ENCODE measurements at regions not wholly inside any gene's neighbourhood (a gene's known extent, or its start where the extent isn't known, plus 50 kb on each side); places are given as distances from the start of the nearest gene placed in this dataset.

DNA sequence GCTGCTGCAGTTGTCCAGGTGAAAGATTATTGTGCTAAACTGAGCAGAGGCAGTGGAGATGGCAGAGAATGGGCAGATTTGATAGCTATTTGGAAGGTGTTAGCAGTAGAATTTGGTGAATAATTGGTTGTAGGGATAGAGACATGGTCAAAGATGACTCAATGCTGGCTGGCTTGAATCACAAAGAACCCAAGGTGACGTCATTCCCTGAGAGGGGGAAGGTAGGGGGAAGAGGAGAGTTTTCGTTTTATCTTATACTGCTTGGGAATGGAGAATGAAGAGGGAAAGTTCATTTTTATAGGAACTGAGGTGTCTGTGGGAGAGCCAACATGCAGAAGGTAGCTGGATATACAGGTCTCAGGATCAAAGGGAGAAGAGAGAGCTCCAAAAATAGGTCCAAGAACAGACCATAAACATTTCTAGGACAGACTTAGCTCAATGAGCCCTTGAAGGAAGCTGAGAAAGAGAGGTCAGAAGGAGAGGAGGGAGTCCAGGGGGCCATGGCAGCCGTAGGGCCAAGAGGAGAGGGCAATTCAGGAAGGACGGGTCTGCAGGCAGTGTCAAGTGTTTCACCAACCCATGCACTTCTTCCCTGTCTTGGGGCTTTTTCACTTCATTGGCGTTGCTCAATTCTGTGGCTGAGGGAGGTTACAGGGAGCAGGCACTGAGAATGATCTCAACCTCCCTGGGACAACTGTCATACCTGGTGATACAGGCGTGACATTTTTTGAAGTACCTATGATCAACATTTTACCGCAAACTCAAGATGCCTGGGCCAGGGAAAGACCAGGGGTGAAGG is 281.3 kb downstream of the TDRD15 start:
- no peak overlapping the region for H3K9ac ChIP-seq (ENCODE audit: low read length)
- H3K4me1 ChIP-seq (ENCODE audit: insufficient read depth, low read length): no peaks in the 10 kb centered on the region
- no peaks in the 10 kb centered on the region for H3K36me3 ChIP-seq (ENCODE audit: insufficient read depth, low read length)
- H3K27ac ChIP-seq (ENCODE audit: low read depth, low read length): no peak overlapping the region
- H3K27me3 ChIP-seq (ENCODE audit: control insufficient read depth in 1 of 2, insufficient read depth in 2 of 2, low read length in 2 of 2): no peaks in the 10 kb centered on the region
- H3K9me3 ChIP-seq (ENCODE audit: low read length): no peaks in the 10 kb centered on the region
- H3K4me3 ChIP-seq (ENCODE audit: low read depth in 1 of 2, low read length in 2 of 2): no peak overlapping the region

DNA sequence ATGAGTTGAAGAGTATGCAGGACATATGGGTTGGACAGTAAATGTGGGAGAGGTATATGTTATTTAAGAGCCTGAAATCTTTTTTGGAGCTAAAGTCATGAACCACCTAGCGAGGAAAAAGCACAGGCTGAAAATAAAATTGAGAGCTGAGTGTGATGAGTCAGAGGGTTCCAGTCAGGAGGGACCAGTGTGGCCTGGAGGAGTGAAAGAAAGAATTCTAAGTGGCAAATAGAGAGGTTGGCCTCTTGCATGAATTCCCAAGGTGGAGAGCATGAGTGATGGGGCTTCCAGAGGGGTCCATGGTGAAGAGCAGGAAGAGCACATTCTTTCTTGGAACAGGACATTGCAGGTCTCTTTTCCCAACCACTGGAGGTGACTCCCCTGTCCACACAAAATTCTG is 282.6 kb downstream of the TDRD15 start:
- Histone ChIP-seq H3K4me1 (ENCODE audit: insufficient read depth, low read length) (no peaks in the 10 kb centered on the region), H3K27ac (ENCODE audit: low read depth, low read length) (no peak overlapping the region), H3K4me3 (ENCODE audit: low read depth in 1 of 2, low read length in 2 of 2) (no peak overlapping the region), H3K9ac (ENCODE audit: low read length) (no peak overlapping the region), H3K9me3 (ENCODE audit: low read length) (no peaks in the 10 kb centered on the region), H3K27me3 (ENCODE audit: control insufficient read depth in 1 of 2, insufficient read depth in 2 of 2, low read length in 2 of 2) (no peaks in the 10 kb centered on the region), H3K36me3 (ENCODE audit: insufficient read depth, low read length) (no peaks in the 10 kb centered on the region)

DNA sequence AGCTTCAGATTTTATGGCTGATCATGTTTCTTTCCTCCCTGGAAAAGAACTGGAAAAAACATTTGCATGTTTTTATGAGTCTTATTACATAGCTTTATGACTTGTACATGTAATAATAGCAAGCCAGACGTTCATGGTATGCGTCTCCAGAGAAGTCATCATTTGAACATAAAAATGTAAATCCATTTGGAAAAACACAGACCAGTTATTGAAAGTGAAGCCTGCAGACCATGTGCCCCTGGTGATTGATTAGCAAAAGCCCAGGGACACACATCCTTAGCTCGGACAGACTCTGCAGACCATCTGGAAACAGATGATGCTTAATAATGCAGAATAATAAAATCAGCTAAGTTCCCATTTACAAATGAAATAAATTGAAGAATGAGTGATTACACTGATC is 283.1 kb downstream of the TDRD15 start:
- H3K36me3 ChIP-seq (ENCODE audit: insufficient read depth, low read length): no peaks in the 10 kb centered on the region
- no peak overlapping the region for H3K27ac ChIP-seq (ENCODE audit: low read depth, low read length)
- H3K4me1 ChIP-seq (ENCODE audit: insufficient read depth, low read length): no peaks in the 10 kb centered on the region
- no peak overlapping the region for H3K9ac ChIP-seq (ENCODE audit: low read length)
- no peak overlapping the region for H3K4me3 ChIP-seq (ENCODE audit: low read depth in 1 of 2, low read length in 2 of 2)
- no peaks in the 10 kb centered on the region for H3K9me3 ChIP-seq (ENCODE audit: low read length)
- H3K27me3 ChIP-seq (ENCODE audit: control insufficient read depth in 1 of 2, insufficient read depth in 2 of 2, low read length in 2 of 2): no peaks in the 10 kb centered on the region

DNA sequence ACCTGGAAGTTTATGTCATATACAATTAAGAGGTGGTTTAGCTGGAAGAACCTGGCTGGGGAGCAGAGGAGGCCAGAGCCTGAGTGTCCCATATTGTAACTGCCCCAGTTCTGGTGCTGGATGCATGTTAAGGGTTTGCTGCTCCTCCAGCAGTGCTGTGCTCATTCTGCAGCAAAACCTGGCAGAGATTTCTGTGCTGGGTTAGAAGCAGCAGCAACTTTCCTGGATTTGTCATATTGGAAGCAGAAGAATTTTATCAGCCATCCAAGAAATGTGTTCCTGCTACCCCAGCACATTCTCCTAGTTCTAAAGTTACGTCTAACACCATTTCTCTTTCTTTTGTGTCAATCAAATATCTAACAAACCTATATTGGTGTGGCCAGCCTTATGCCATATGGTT is 284.1 kb downstream of the TDRD15 start:
- H3K27me3 ChIP-seq (ENCODE audit: control insufficient read depth in 1 of 2, insufficient read depth in 2 of 2, low read length in 2 of 2): no peaks in the 10 kb centered on the region
- no peak overlapping the region for H3K27ac ChIP-seq (ENCODE audit: low read depth, low read length)
- no peaks in the 10 kb centered on the region for H3K9me3 ChIP-seq (ENCODE audit: low read length)
- no peak overlapping the region for H3K4me3 ChIP-seq (ENCODE audit: low read depth in 1 of 2, low read length in 2 of 2)
- no peaks in the 10 kb centered on the region for H3K36me3 ChIP-seq (ENCODE audit: insufficient read depth, low read length)
- no peaks in the 10 kb centered on the region for H3K4me1 ChIP-seq (ENCODE audit: insufficient read depth, low read length)
- H3K9ac ChIP-seq (ENCODE audit: low read length): no peak overlapping the region

DNA sequence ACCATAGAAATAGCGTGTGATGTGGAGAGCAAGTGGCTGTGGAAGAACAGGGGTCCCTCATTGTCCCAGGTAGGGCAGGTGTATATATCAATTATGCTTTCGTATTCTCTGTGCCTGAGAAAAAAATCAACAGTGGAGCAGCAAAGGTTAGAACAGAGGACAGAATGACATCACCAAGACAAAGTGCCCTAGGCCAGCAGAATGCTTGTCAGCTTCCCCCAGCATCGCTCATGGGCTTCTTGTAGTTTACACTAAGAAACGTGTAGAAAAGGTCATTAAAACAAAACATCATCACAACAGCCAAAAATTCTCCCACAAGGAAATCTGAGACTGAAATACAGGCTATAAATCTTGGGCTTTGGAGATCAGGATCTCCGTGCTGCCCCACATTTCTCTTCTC is 288.0 kb downstream of the TDRD15 start:
- no peak overlapping the region for H3K9ac ChIP-seq (ENCODE audit: low read length)
- H3K4me3 ChIP-seq (ENCODE audit: low read depth in 1 of 2, low read length in 2 of 2): no peak overlapping the region
- H3K36me3 ChIP-seq (ENCODE audit: insufficient read depth, low read length): no peaks in the 10 kb centered on the region
- no peak overlapping the region for H3K27ac ChIP-seq (ENCODE audit: low read depth, low read length)
- no peaks in the 10 kb centered on the region for H3K27me3 ChIP-seq (ENCODE audit: control insufficient read depth in 1 of 2, insufficient read depth in 2 of 2, low read length in 2 of 2)
- no peaks in the 10 kb centered on the region for H3K4me1 ChIP-seq (ENCODE audit: insufficient read depth, low read length)
- H3K9me3 ChIP-seq (ENCODE audit: low read length): no peaks in the 10 kb centered on the region

DNA sequence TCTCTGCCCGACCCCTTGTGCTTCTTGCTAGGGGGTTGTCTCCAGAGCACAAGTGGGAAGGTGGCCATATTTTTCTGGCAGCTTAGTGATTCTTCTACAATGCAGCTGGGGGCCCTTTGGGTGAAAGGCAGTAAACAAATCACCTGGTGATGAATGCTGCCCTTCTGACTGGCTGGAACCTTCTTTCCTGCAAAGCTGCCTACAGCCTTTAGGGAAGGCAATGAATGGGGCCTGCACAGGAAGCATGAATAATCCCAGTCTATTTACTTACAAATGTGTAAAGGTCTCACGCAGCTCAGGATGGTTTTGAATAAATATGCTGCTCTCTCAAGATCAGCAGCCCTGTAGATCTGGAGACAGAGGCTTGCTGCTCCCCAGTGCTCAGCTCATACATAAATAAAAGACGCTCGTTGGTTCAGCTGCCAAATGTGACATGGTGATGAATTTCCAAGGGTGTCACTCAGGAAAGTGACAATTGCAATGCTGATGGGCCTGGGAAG is 289.2 kb downstream of the TDRD15 start:
- Histone ChIP-seq H3K36me3 (ENCODE audit: insufficient read depth, low read length) (no peaks in the 10 kb centered on the region), H3K9ac (ENCODE audit: low read length) (no peak overlapping the region), H3K4me1 (ENCODE audit: insufficient read depth, low read length) (no peaks in the 10 kb centered on the region), H3K9me3 (ENCODE audit: low read length) (no peaks in the 10 kb centered on the region), H3K27me3 (ENCODE audit: control insufficient read depth in 1 of 2, insufficient read depth in 2 of 2, low read length in 2 of 2) (no peaks in the 10 kb centered on the region), H3K4me3 (ENCODE audit: low read depth in 1 of 2, low read length in 2 of 2) (no peak overlapping the region), H3K27ac (ENCODE audit: low read depth, low read length) (no peak overlapping the region)

DNA sequence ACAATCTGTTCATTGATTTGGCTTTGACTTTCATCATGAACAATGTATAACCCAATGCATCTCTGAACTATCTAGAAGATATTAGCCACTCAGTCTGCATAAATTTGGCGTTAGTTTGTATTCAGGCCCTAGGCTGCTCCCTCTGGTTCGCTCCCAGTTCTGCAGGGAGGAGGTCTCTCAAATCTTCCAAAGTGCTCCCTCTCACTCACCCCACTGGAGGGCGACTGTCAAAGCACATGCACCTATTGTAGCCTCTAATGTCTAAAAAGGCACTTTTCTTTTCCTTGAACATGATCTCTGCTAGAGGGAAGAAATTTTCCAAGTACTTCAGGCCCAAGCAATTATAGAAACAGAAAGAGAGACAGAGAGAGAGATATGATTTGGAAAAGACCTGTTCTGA is 291.5 kb downstream of the TDRD15 start:
- H3K9me3 ChIP-seq (ENCODE audit: low read length): no peaks in the 10 kb centered on the region
- no peak overlapping the region for H3K9ac ChIP-seq (ENCODE audit: low read length)
- no peak overlapping the region for H3K4me3 ChIP-seq (ENCODE audit: low read depth in 1 of 2, low read length in 2 of 2)
- H3K36me3 ChIP-seq (ENCODE audit: insufficient read depth, low read length): no peaks in the 10 kb centered on the region
- H3K4me1 ChIP-seq (ENCODE audit: insufficient read depth, low read length): no peaks in the 10 kb centered on the region
- no peaks in the 10 kb centered on the region for H3K27me3 ChIP-seq (ENCODE audit: control insufficient read depth in 1 of 2, insufficient read depth in 2 of 2, low read length in 2 of 2)
- no peak overlapping the region for H3K27ac ChIP-seq (ENCODE audit: low read depth, low read length)

DNA sequence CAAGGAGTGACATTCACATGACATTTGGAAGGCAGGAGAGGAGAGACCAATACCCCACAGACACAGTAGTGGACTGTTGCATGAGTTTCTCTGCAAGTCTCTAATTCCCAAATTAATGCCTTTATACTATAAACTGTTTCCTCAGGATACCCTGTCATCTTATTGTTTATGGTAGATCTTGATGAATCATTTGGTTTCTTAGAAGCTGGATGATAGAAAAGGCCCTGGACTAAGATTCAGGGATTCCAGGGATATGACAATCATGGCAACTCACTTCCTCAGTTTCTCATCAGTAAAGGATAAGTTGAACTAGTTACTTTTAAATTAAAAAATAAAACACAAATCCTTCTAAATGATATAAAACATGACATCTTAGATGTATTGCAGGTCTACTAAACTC is 292.5 kb downstream of the TDRD15 start:
- no peak overlapping the region for H3K27ac ChIP-seq (ENCODE audit: low read depth, low read length)
- no peaks in the 10 kb centered on the region for H3K4me1 ChIP-seq (ENCODE audit: insufficient read depth, low read length)
- H3K27me3 ChIP-seq (ENCODE audit: control insufficient read depth in 1 of 2, insufficient read depth in 2 of 2, low read length in 2 of 2): no peaks in the 10 kb centered on the region
- no peaks in the 10 kb centered on the region for H3K9me3 ChIP-seq (ENCODE audit: low read length)
- H3K36me3 ChIP-seq (ENCODE audit: insufficient read depth, low read length): no peaks in the 10 kb centered on the region
- H3K9ac ChIP-seq (ENCODE audit: low read length): no peak overlapping the region
- H3K4me3 ChIP-seq (ENCODE audit: low read depth in 1 of 2, low read length in 2 of 2): no peak overlapping the region

DNA sequence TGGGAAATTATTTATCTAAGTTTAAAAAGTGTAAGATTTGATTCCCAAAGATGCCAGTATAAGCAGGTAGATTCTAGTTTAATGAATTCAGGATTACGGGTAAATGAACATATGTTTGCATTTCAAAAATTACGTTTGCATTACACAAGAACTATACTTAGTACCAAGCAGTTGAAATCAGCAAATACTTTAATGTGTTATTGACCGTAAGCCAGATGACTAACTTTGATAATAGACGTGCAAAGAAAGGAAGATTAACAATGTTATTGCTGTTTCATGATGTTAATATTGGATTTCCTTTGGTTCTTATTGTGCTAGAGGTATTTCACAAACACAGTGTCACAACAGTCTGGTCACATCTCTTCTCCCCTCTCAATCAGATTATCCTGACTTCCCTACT is 294.7 kb downstream of the TDRD15 start:
- Histone ChIP-seq H3K9me3 (ENCODE audit: low read length) (no peaks in the 10 kb centered on the region), H3K36me3 (ENCODE audit: insufficient read depth, low read length) (no peaks in the 10 kb centered on the region), H3K27ac (ENCODE audit: low read depth, low read length) (no peak overlapping the region), H3K9ac (ENCODE audit: low read length) (no peak overlapping the region), H3K4me1 (ENCODE audit: insufficient read depth, low read length) (no peaks in the 10 kb centered on the region), H3K4me3 (ENCODE audit: low read depth in 1 of 2, low read length in 2 of 2) (no peak overlapping the region), H3K27me3 (ENCODE audit: control insufficient read depth in 1 of 2, insufficient read depth in 2 of 2, low read length in 2 of 2) (no peaks in the 10 kb centered on the region)

DNA sequence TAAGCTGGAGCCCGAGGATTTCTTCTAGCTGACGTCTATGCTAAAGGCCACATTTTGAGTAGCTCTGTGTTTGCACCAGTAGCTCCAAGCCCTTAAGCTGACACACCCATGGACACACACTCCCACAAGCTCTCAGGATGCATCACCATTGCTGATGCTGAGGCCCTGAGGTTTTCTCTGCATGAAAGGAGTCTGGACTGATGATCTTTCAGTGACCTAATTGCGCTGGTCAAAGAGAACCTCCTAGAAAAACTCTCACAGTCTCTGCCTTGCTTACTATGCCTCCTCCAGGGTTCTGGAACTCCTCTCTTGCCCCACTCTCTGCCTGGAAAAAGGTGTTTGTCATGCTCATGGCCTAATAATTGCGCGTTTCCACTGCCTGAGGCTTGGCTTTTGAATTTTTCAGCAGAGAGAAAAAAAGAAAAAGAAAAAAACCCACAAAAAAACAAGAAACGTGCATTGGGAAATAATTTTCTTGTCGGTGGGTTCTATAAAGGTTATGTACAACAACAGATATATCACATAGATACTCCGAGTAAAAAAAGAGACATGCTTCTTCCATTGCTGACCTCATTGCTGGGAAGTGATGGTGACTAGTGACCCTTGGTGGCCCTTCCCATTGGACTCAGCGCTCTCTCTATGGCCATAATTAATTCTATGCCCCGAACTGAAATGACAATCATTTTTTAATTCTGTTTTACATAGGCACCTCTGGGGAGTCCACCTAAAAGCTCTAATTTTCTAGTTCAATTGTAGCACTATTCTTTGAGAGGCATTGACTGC is 297.0 kb downstream of the TDRD15 start:
- no peak overlapping the region for H3K4me3 ChIP-seq (ENCODE audit: low read depth in 1 of 2, low read length in 2 of 2)
- H3K36me3 ChIP-seq (ENCODE audit: insufficient read depth, low read length): no peaks in the 10 kb centered on the region
- H3K27me3 ChIP-seq (ENCODE audit: control insufficient read depth in 1 of 2, insufficient read depth in 2 of 2, low read length in 2 of 2): no peaks in the 10 kb centered on the region
- no peak overlapping the region for H3K9ac ChIP-seq (ENCODE audit: low read length)
- H3K9me3 ChIP-seq (ENCODE audit: low read length): no peaks in the 10 kb centered on the region
- H3K4me1 ChIP-seq (ENCODE audit: insufficient read depth, low read length): no peaks in the 10 kb centered on the region
- no peak overlapping the region for H3K27ac ChIP-seq (ENCODE audit: low read depth, low read length)

DNA sequence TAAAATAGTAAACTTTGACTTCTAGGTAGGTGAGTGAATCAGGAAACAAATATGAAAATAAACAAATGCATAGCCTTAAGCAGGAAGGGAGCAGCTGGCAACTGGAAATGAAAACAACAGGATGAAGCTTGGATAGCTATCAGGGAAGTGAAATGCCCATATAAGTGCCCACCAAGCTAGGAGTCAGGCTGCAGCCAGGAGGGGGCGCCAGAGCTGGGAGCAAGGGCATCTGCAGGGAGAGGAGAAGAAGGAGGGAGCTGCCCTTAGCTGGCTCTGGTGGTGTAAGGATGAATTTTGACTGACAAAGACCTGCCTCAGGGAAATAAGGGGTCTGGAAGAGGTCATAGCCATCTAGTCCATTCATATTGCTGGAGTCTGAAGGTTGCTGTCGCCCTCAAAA is 298.3 kb downstream of the TDRD15 start:
- Histone ChIP-seq H3K4me3 (ENCODE audit: low read depth in 1 of 2, low read length in 2 of 2) (no peak overlapping the region), H3K4me1 (ENCODE audit: insufficient read depth, low read length) (no peaks in the 10 kb centered on the region), H3K27ac (ENCODE audit: low read depth, low read length) (no peak overlapping the region), H3K9me3 (ENCODE audit: low read length) (no peaks in the 10 kb centered on the region), H3K27me3 (ENCODE audit: control insufficient read depth in 1 of 2, insufficient read depth in 2 of 2, low read length in 2 of 2) (no peaks in the 10 kb centered on the region), H3K9ac (ENCODE audit: low read length) (no peak overlapping the region), H3K36me3 (ENCODE audit: insufficient read depth, low read length) (no peaks in the 10 kb centered on the region)
